AG09309 (cell line): ENCODE measurements at regions not wholly inside any gene's neighbourhood (a gene's known extent, or its start where the extent isn't known, plus 50 kb on each side); places are given as distances from the start of the nearest gene placed in this dataset.

Experiments used
- DNase-seq: peaks from one replicate; pipeline ENCODE4 v3.0.0-alpha.2; 2010; ENCODE audit warnings: low read depth
- H3K4me3 ChIP-seq: 2 replicates; pipeline ENCODE4 v1.5.1; 2011; ENCODE audit warnings: mild to moderate bottlenecking, low read depth, low read length, moderate library complexity; ENCODE audit not compliant: control insufficient read depth
- CTCF ChIP-seq: IDR thresholded peaks from 2 replicates; pipeline ENCODE4 v1.5.1; 2011; ENCODE audit warnings: mild to moderate bottlenecking, low read depth, low read length, inconsistent platforms; ENCODE audit not compliant: insufficient read depth, control insufficient read depth; ENCODE audit errors: missing control alignments

GRCh38 chr20:57891014-57891413 is 181.2 kb upstream of the PMEPA1 start:
- H3K4me3 ChIP-seq, result no peak overlapping the region
- DNase-seq, result no peak
- TF ChIP-seq CTCF, result no peak

- DNase-seq, result no peak
- no peak overlapping the region for H3K4me3 ChIP-seq
- TF ChIP-seq CTCF, result no peak
These were observed 180.5 kb upstream of the PMEPA1 start for GRCh38 chr20:57890202-57890800.

GRCh38 chr20:57888591-57888990 is 178.8 kb upstream of the PMEPA1 start:
- DNase-seq, result no peak
- H3K4me3 ChIP-seq, result no peak overlapping the region
- no peak for TF ChIP-seq CTCF

GRCh38 chr20:57884956-57885355 is 175.1 kb upstream of the PMEPA1 start:
- no peak for DNase-seq
- no peak for TF ChIP-seq CTCF

GRCh38 chr20:57883761-57884160 is 173.9 kb upstream of the PMEPA1 start:
- TF ChIP-seq CTCF, result no peak

More at GRCh38 chr20:57884956-57885355, 175.1 kb upstream of the PMEPA1 start:
- H3K4me3 ChIP-seq, result no peak overlapping the region

GRCh38 chr20:57883224-57883623 is 173.4 kb upstream of the PMEPA1 start:
- TF ChIP-seq CTCF, result no peak
- DNase-seq, result no peak
- no peak overlapping the region for H3K4me3 ChIP-seq

More at GRCh38 chr20:57883761-57884160, 173.9 kb upstream of the PMEPA1 start:
- DNase-seq, result no peak
- no peak overlapping the region for H3K4me3 ChIP-seq
